ENCODE measurements at regions not wholly inside any gene's neighbourhood (a gene's known extent, or its start where the extent isn't known, plus 50 kb on each side); places are given as distances from the start of the nearest gene placed in this dataset.

DNA sequence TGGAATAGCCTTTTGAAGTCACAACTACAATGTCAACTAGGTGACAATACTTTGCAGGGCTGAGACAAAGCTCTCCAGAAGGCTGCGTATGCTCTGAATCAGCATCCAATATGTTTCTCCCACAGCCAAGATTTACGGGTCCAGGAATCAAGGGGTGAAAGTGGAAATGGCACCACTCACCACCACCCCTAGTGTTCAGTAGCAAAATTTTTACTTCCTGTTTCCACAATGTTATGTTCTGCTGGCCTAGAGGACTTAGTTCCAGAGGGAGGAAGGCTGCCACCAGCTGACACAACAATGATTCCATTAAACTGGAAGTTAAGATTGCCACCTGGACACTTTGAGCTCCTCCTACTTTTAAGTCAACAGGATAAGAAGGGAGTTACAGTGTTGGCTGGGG, 68.5 kb upstream of the MPEG1 start:
- TF ChIP-seq, protein P1, sequence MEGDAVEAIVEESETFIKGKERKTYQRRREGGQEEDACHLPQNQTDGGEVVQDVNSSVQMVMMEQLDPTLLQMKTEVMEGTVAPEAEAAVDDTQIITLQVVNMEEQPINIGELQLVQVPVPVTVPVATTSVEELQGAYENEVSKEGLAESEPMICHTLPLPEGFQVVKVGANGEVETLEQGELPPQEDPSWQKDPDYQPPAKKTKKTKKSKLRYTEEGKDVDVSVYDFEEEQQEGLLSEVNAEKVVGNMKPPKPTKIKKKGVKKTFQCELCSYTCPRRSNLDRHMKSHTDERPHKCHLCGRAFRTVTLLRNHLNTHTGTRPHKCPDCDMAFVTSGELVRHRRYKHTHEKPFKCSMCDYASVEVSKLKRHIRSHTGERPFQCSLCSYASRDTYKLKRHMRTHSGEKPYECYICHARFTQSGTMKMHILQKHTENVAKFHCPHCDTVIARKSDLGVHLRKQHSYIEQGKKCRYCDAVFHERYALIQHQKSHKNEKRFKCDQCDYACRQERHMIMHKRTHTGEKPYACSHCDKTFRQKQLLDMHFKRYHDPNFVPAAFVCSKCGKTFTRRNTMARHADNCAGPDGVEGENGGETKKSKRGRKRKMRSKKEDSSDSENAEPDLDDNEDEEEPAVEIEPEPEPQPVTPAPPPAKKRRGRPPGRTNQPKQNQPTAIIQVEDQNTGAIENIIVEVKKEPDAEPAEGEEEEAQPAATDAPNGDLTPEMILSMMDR (IDR thresholded peaks at IDR 0.05; ENCODE audit: extremely low read depth in 1 of 2, insufficient read depth in 1 of 2, low read depth in 1 of 2, low read length in 2 of 2): no peak
- TF ChIP-seq POLR2A (IDR thresholded peaks at IDR 0.05; ENCODE audit: low read depth, low read length) (no peak), JUN (IDR thresholded peaks at IDR 0.05; ENCODE audit: borderline replicate concordance, insufficient read depth, insufficient read length, low read depth) (no peak), EZH2 (IDR thresholded peaks at IDR 0.05; ENCODE audit: borderline replicate concordance, low read depth, low read length, severe bottlenecking) (no peak), POLR2AphosphoS5 (IDR thresholded peaks at IDR 0.05; ENCODE audit: insufficient read depth, low read depth, low read length) (no peak), GATA2 (IDR thresholded peaks at IDR 0.05; ENCODE audit: insufficient read depth, insufficient read length, low read depth, low read length) (no peak), MYC (IDR thresholded peaks at IDR 0.05; ENCODE audit: low read depth, low read length) (no peak)
- TF ChIP-seq, protein P2, sequence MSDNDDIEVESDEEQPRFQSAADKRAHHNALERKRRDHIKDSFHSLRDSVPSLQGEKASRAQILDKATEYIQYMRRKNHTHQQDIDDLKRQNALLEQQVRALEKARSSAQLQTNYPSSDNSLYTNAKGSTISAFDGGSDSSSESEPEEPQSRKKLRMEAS (IDR thresholded peaks at IDR 0.05; ENCODE audit: insufficient read depth, insufficient read length): no peak

Data from endothelial cell of umbilical vein (primary cell).